ENCODE measurements at regions not wholly inside any gene's neighbourhood (a gene's known extent, or its start where the extent isn't known, plus 50 kb on each side); places are given as distances from the start of the nearest gene placed in this dataset.

GRCh38 chr2:120912101-120912985 lies 176.7 kb downstream of the GLI2 start:
- no peak for TF ChIP-seq Cebpa-rat (IDR thresholded peaks at IDR 0.05)
- no peaks in the 10 kb centered on the region for H3K36me3 ChIP-seq
- H3K4me3 ChIP-seq, result no peak overlapping the region
- H3K27me3 ChIP-seq, result no peaks in the 10 kb centered on the region
- H3K4me2 ChIP-seq, result no peak overlapping the region
- H3K4me1 ChIP-seq, result peaks cover 34% of the 10 kb centered on the region
- no peak overlapping the region for H3K9ac ChIP-seq
- H3K9me3 ChIP-seq, result no peaks in the 10 kb centered on the region
- H4K20me1 ChIP-seq, result no peaks in the 10 kb centered on the region
- H3K27ac ChIP-seq, result no peak overlapping the region

GRCh38 chr2:120913972-120914838 lies 178.5 kb downstream of the GLI2 start:
- Histone ChIP-seq H3K36me3 (no peaks in the 10 kb centered on the region), H3K4me1 (peaks cover 20% of the 10 kb centered on the region), H3K4me3 (no peak overlapping the region), H4K20me1 (no peaks in the 10 kb centered on the region), H3K27me3 (no peaks in the 10 kb centered on the region), H3K4me2 (no peak overlapping the region), H3K9ac (no peak overlapping the region), H3K27ac (no peak overlapping the region), H3K9me3 (no peaks in the 10 kb centered on the region)
- TF ChIP-seq Cebpa-rat (IDR thresholded peaks at IDR 0.05), result no peak

GRCh38 chr2:120914839-120915521 lies 179.3 kb downstream of the GLI2 start:
- H3K4me1 ChIP-seq, result peaks cover 12% of the 10 kb centered on the region

GRCh38 chr2:120915670-120916069 lies 180.0 kb downstream of the GLI2 start:
- Histone ChIP-seq H3K4me3 (no peak overlapping the region), H3K27me3 (no peaks in the 10 kb centered on the region), H4K20me1 (no peaks in the 10 kb centered on the region), H3K27ac (no peak overlapping the region), H3K9ac (no peak overlapping the region), H3K36me3 (no peaks in the 10 kb centered on the region), H3K4me2 (no peak overlapping the region), H3K4me1 (peaks cover 5% of the 10 kb centered on the region), H3K9me3 (no peaks in the 10 kb centered on the region)
- TF ChIP-seq Cebpa-rat (IDR thresholded peaks at IDR 0.05), result no peak

More at GRCh38 chr2:120914839-120915521, 179.3 kb downstream of the GLI2 start:
- Histone ChIP-seq H3K4me2 (no peak overlapping the region), H3K27me3 (no peaks in the 10 kb centered on the region), H3K9me3 (no peaks in the 10 kb centered on the region), H3K9ac (no peak overlapping the region), H3K36me3 (no peaks in the 10 kb centered on the region), H3K27ac (no peak overlapping the region), H4K20me1 (no peaks in the 10 kb centered on the region), H3K4me3 (no peak overlapping the region)
- no peak for TF ChIP-seq Cebpa-rat (IDR thresholded peaks at IDR 0.05)

- no peak overlapping the region for H3K27ac ChIP-seq
- H3K9ac ChIP-seq, result no peak overlapping the region
- no peaks in the 10 kb centered on the region for H3K9me3 ChIP-seq
- no peak overlapping the region for H3K4me2 ChIP-seq
- H3K4me3 ChIP-seq, result no peak overlapping the region
- H3K4me1 ChIP-seq, result no peaks in the 10 kb centered on the region
- no peak for TF ChIP-seq Cebpa-rat (IDR thresholded peaks at IDR 0.05)
- no peaks in the 10 kb centered on the region for H3K27me3 ChIP-seq
- no peaks in the 10 kb centered on the region for H3K36me3 ChIP-seq
- no peaks in the 10 kb centered on the region for H4K20me1 ChIP-seq
Measured at GRCh38 chr2:120916446-120916845, 180.8 kb downstream of the GLI2 start.

- Histone ChIP-seq H3K4me3 (no peak overlapping the region), H3K9ac (no peak overlapping the region), H3K4me1 (no peaks in the 10 kb centered on the region), H3K4me2 (no peak overlapping the region), H3K9me3 (no peaks in the 10 kb centered on the region), H4K20me1 (no peaks in the 10 kb centered on the region), H3K36me3 (no peaks in the 10 kb centered on the region), H3K27me3 (no peaks in the 10 kb centered on the region), H3K27ac (no peak overlapping the region)
- TF ChIP-seq Cebpa-rat (IDR thresholded peaks at IDR 0.05), result no peak
Measured at GRCh38 chr2:120917886-120918285, 182.2 kb downstream of the GLI2 start.

- Histone ChIP-seq H4K20me1 (no peaks in the 10 kb centered on the region), H3K4me2 (no peak overlapping the region), H3K36me3 (no peaks in the 10 kb centered on the region), H3K27me3 (no peaks in the 10 kb centered on the region), H3K4me1 (peaks cover 5% of the 10 kb centered on the region), H3K27ac (no peak overlapping the region), H3K9me3 (no peaks in the 10 kb centered on the region), H3K4me3 (no peak overlapping the region), H3K9ac (no peak overlapping the region)
- no peak for TF ChIP-seq Cebpa-rat (IDR thresholded peaks at IDR 0.05)
Measured at GRCh38 chr2:120919216-120919615, 183.5 kb downstream of the GLI2 start.

- TF ChIP-seq Cebpa-rat (IDR thresholded peaks at IDR 0.05), result no peak
- Histone ChIP-seq H4K20me1 (no peaks in the 10 kb centered on the region), H3K9me3 (no peaks in the 10 kb centered on the region), H3K36me3 (no peaks in the 10 kb centered on the region), H3K4me3 (no peak overlapping the region), H3K4me1 (peaks cover 12% of the 10 kb centered on the region), H3K27me3 (no peaks in the 10 kb centered on the region), H3K9ac (no peak overlapping the region), H3K27ac (no peak overlapping the region), H3K4me2 (no peak overlapping the region)
Measured at GRCh38 chr2:120919771-120920453, 184.2 kb downstream of the GLI2 start.

GRCh38 chr2:120920454-120921148 lies 184.9 kb downstream of the GLI2 start:
- no peak overlapping the region for H3K4me3 ChIP-seq
- H3K36me3 ChIP-seq, result no peaks in the 10 kb centered on the region
- no peak overlapping the region for H3K27ac ChIP-seq
- no peaks in the 10 kb centered on the region for H3K27me3 ChIP-seq
- H4K20me1 ChIP-seq, result no peaks in the 10 kb centered on the region
- TF ChIP-seq Cebpa-rat (IDR thresholded peaks at IDR 0.05), result no peak
- H3K4me1 ChIP-seq, result peaks cover 14% of the 10 kb centered on the region
- no peak overlapping the region for H3K9ac ChIP-seq
- no peak overlapping the region for H3K4me2 ChIP-seq
- H3K9me3 ChIP-seq, result no peaks in the 10 kb centered on the region
